ENCODE measurements at regions not wholly inside any gene's neighbourhood (a gene's known extent, or its start where the extent isn't known, plus 50 kb on each side); places are given as distances from the start of the nearest gene placed in this dataset.

DNA sequence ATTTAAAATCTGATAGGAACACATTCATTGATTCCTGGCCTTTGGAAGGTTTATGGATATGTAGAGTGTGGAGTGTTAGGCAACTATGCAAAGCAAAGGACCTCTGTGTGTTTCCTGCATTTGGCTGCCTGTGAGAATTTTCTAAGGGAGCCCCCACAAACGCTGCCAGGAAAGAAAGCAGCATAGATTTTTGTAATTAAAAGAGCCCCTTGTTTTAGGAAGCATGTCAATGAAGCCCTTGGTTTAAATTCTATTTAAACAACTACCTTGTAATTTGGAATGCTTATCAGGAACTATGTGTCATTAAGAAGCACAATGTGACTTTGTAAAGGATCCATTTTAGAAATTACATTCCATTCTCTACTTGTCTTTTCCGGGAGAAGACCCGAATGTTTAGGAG is 742.5 kb downstream of the NXPH1 start:
- Histone ChIP-seq H4K20me1 (ENCODE audit: insufficient read depth, low read length) (no peaks in the 10 kb centered on the region), H3K9ac (ENCODE audit: low read length) (no peak overlapping the region), H3K4me3 (ENCODE audit: low read length) (no peak overlapping the region), H3F3A (ENCODE audit: insufficient read depth, low read length) (no peaks in the 10 kb centered on the region), H3K79me2 (ENCODE audit: low read length) (no peaks in the 10 kb centered on the region), H2AFZ (ENCODE audit: low read length) (no peak overlapping the region), H3K4me1 (ENCODE audit: low read length) (no peaks in the 10 kb centered on the region), H3K27ac (ENCODE audit: low read length) (no peak overlapping the region), H3K9me3 (replicated peaks; ENCODE audit: insufficient read depth, low read length) (no peaks in the 10 kb centered on the region), H3K4me2 (ENCODE audit: low read depth, low read length) (no peak overlapping the region), H3K9me2 (replicated peaks; ENCODE audit: insufficient read depth, low read length) (no peaks in the 10 kb centered on the region), H3K36me3 (replicated peaks; ENCODE audit: insufficient read depth, low read length) (no peaks in the 10 kb centered on the region), H3K27me3 (replicated peaks; ENCODE audit: insufficient read depth, low read length) (no peaks in the 10 kb centered on the region)
- no peak for DNase-seq
- TF ChIP-seq EZH2 (optimal IDR thresholded peaks at IDR 0.05; ENCODE audit: low read depth, low read length) (no peak), EZH2phosphoT487 (IDR thresholded peaks at IDR 0.05; ENCODE audit: low read length) (no peak)
- TF ChIP-seq, protein P1, sequence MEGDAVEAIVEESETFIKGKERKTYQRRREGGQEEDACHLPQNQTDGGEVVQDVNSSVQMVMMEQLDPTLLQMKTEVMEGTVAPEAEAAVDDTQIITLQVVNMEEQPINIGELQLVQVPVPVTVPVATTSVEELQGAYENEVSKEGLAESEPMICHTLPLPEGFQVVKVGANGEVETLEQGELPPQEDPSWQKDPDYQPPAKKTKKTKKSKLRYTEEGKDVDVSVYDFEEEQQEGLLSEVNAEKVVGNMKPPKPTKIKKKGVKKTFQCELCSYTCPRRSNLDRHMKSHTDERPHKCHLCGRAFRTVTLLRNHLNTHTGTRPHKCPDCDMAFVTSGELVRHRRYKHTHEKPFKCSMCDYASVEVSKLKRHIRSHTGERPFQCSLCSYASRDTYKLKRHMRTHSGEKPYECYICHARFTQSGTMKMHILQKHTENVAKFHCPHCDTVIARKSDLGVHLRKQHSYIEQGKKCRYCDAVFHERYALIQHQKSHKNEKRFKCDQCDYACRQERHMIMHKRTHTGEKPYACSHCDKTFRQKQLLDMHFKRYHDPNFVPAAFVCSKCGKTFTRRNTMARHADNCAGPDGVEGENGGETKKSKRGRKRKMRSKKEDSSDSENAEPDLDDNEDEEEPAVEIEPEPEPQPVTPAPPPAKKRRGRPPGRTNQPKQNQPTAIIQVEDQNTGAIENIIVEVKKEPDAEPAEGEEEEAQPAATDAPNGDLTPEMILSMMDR (IDR thresholded peaks at IDR 0.05; ENCODE audit: low read length), result no peak

DNA sequence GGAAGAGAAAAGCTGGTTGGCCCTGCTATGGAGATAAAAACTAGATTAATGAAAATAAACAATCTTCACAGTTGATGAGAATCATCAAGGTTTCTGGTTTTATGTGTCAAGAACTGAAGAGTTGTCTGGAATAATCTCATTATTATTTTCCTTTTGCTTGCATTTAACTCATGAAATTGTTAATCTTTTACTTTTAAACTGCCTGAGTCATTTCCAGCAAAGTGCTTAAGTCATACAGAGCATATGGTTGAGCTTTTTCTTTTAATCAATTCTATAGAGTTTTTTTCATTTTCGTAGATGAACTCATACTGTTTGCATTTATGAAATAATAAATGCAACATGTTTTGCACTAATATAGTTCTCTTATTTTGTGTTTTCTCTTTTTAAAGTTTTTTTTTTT is 747.9 kb downstream of the NXPH1 start:
- H3K9ac ChIP-seq (ENCODE audit: low read length), result no peak overlapping the region
- no peaks in the 10 kb centered on the region for H3K36me3 ChIP-seq (replicated peaks; ENCODE audit: insufficient read depth, low read length)

DNA sequence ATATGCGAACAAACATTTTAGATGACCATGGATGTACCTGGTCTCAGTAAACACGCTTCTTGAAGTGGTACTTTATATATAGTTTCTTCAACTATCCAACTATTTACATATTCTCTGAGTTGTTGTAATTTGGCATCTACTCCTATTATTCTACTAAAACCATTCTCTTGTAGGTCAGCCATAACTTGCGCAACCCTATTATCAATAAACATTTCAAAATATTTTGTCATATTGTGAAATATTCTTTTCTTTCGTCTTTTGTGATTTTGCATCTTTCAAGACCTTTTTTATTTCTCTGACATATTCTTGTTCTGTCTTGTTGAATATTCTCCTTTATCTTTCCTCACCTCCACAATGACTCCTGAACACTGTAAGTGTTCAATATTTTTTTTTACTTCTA is 753.3 kb downstream of the NXPH1 start:
- H4K20me1 ChIP-seq (ENCODE audit: insufficient read depth, low read length), result no peaks in the 10 kb centered on the region
- H3K27ac ChIP-seq (ENCODE audit: low read length), result no peak overlapping the region
- H3K27me3 ChIP-seq (replicated peaks; ENCODE audit: insufficient read depth, low read length), result no peaks in the 10 kb centered on the region
- DNase-seq, result no peak
- no peaks in the 10 kb centered on the region for H3K9me3 ChIP-seq (replicated peaks; ENCODE audit: insufficient read depth, low read length)
- H3K9me2 ChIP-seq (replicated peaks; ENCODE audit: insufficient read depth, low read length), result no peaks in the 10 kb centered on the region
- no peak overlapping the region for H3K4me3 ChIP-seq (ENCODE audit: low read length)
- no peaks in the 10 kb centered on the region for H3K36me3 ChIP-seq (replicated peaks; ENCODE audit: insufficient read depth, low read length)
- no peaks in the 10 kb centered on the region for H3K79me2 ChIP-seq (ENCODE audit: low read length)
- TF ChIP-seq EZH2phosphoT487 (IDR thresholded peaks at IDR 0.05; ENCODE audit: low read length), result no peak
- TF ChIP-seq, protein P1 (IDR thresholded peaks at IDR 0.05; ENCODE audit: low read length), result no peak
- TF ChIP-seq EZH2 (optimal IDR thresholded peaks at IDR 0.05; ENCODE audit: low read depth, low read length), result no peak
- no peaks in the 10 kb centered on the region for H3F3A ChIP-seq (ENCODE audit: insufficient read depth, low read length)
- no peak overlapping the region for H3K4me2 ChIP-seq (ENCODE audit: low read depth, low read length)
- no peak overlapping the region for H2AFZ ChIP-seq (ENCODE audit: low read length)
- H3K9ac ChIP-seq (ENCODE audit: low read length), result no peak overlapping the region
- H3K4me1 ChIP-seq (ENCODE audit: low read length), result no peaks in the 10 kb centered on the region

More for the DNA sequence above, 747.9 kb downstream of the NXPH1 start:
- Histone ChIP-seq H2AFZ (ENCODE audit: low read length) (no peak overlapping the region), H3K9me2 (replicated peaks; ENCODE audit: insufficient read depth, low read length) (no peaks in the 10 kb centered on the region), H3K4me1 (ENCODE audit: low read length) (no peaks in the 10 kb centered on the region), H3F3A (ENCODE audit: insufficient read depth, low read length) (no peaks in the 10 kb centered on the region), H3K27me3 (replicated peaks; ENCODE audit: insufficient read depth, low read length) (no peaks in the 10 kb centered on the region), H4K20me1 (ENCODE audit: insufficient read depth, low read length) (no peaks in the 10 kb centered on the region), H3K4me2 (ENCODE audit: low read depth, low read length) (no peak overlapping the region), H3K79me2 (ENCODE audit: low read length) (no peaks in the 10 kb centered on the region), H3K9me3 (replicated peaks; ENCODE audit: insufficient read depth, low read length) (no peaks in the 10 kb centered on the region), H3K27ac (ENCODE audit: low read length) (no peak overlapping the region), H3K4me3 (ENCODE audit: low read length) (no peak overlapping the region)
- DNase-seq, result no peak
- TF ChIP-seq EZH2phosphoT487 (IDR thresholded peaks at IDR 0.05; ENCODE audit: low read length), result no peak
- TF ChIP-seq, protein P1 (IDR thresholded peaks at IDR 0.05; ENCODE audit: low read length), result no peak
- TF ChIP-seq EZH2 (optimal IDR thresholded peaks at IDR 0.05; ENCODE audit: low read depth, low read length), result no peak

All from MM.1S (cell line).